Neural cell (in vitro differentiated cells): ENCODE measurements at regions not wholly inside any gene's neighbourhood (a gene's known extent, or its start where the extent isn't known, plus 50 kb on each side); places are given as distances from the start of the nearest gene placed in this dataset.

Source experiments
- H2AFZ ChIP-seq: fragments of 200-600, 300-800 bp; sonication (generic), shearing (Covaris generic); 2 replicates; pipeline ENCODE4 v1.6.0; 2014; ENCODE audit warnings: low read depth, mild to moderate bottlenecking, antibody characterized with exemption, low read length, moderate library complexity
- H3F3A ChIP-seq: fragments of 200-600 bp; shearing (Covaris generic); 2 replicates; pipeline ENCODE4 v1.6.1; 2016; ENCODE audit warnings: mild to moderate bottlenecking, moderate library complexity, mixed read lengths, antibody characterized with exemption, low read length; ENCODE audit not compliant: insufficient read depth, poor library complexity, severe bottlenecking
- H3K27ac ChIP-seq: fragments of 200-600, 300-800 bp; sonication (generic), shearing (Covaris generic); 2 replicates; pipeline ENCODE4 v1.5.1; 2014; ENCODE audit warnings: mild to moderate bottlenecking, low read length, moderate library complexity
- H3K27me3 ChIP-seq: fragments of 300-800, 200-600 bp; sonication (generic), shearing (Covaris generic); 2 replicates; pipeline ENCODE4 v1.6.0; 2014; ENCODE audit warnings: mild to moderate bottlenecking, low read depth, low read length, moderate library complexity; ENCODE audit not compliant: insufficient read depth
- H3K36me3 ChIP-seq: fragments of 300-800, 200-600 bp; sonication (generic), shearing (Covaris generic); 2 replicates; pipeline ENCODE4 v1.5.1; 2014; ENCODE audit warnings: mild to moderate bottlenecking, antibody characterized with exemption, low read length, moderate library complexity; ENCODE audit not compliant: insufficient read depth
- H3K4me2 ChIP-seq: fragments of 300-800, 200-600 bp; sonication (generic), shearing (Covaris generic); 2 replicates; pipeline ENCODE4 v1.6.0; 2014; ENCODE audit warnings: mild to moderate bottlenecking, low read length
- H3K4me3 ChIP-seq: fragments of 300-800, 200-600 bp; sonication (generic), shearing (Covaris generic); 2 replicates; pipeline ENCODE4 v1.5.1; 2014; ENCODE audit warnings: mild to moderate bottlenecking, low read length, moderate library complexity
- H3K79me2 ChIP-seq: fragments of 200-600 bp; shearing (Covaris generic); replicated peaks from 2 replicates; pipeline ENCODE4 v1.6.0; 2014; ENCODE audit warnings: mild to moderate bottlenecking, low read length, moderate library complexity; ENCODE audit not compliant: insufficient read depth
- H3K9ac ChIP-seq: fragments of 300-800, 200-600 bp; sonication (generic), shearing (Covaris generic); 2 replicates; pipeline ENCODE4 v1.6.1; 2016; ENCODE audit warnings: mild to moderate bottlenecking, low read length, mixed read lengths
- H3K9me2 ChIP-seq: fragments of 200-600 bp; shearing (Covaris generic); 2 replicates; pipeline ENCODE4 v1.6.1; 2016; ENCODE audit warnings: mild to moderate bottlenecking, low read length, mixed read lengths; ENCODE audit not compliant: insufficient read depth
- H3K9me3 ChIP-seq: fragments of 200-600, 300-800 bp; sonication (generic), shearing (Covaris generic); 2 replicates; pipeline ENCODE4 v1.6.1; 2016; ENCODE audit warnings: mild to moderate bottlenecking, mixed run types, low read length, moderate library complexity, mixed read lengths
- H4K20me1 ChIP-seq: fragments of 200-600 bp; shearing (Covaris generic); 2 replicates; pipeline ENCODE4 v1.6.1; 2016; ENCODE audit warnings: mild to moderate bottlenecking, mixed run types; ENCODE audit not compliant: insufficient read depth
- CTCF ChIP-seq: fragments of 450-650 bp; IDR thresholded peaks from 2 replicates; pipeline ENCODE4 v1.5.1; 2014; ENCODE audit warnings: antibody characterized with exemption, mild to moderate bottlenecking, moderate library complexity; ENCODE audit not compliant: poor library complexity, severe bottlenecking
- EP300 ChIP-seq: fragments of 450-650 bp; conservative IDR thresholded peaks from 2 replicates; pipeline ENCODE4 v1.6.1; 2014; ENCODE audit warnings: antibody characterized with exemption, mild to moderate bottlenecking, moderate library complexity; ENCODE audit not compliant: poor library complexity, severe bottlenecking
- EZH2 ChIP-seq: fragments of 200-600, 300-800 bp; shearing (Covaris generic), sonication (generic); IDR thresholded peaks from 2 replicates; pipeline ENCODE4 v1.6.1; 2014; ENCODE audit warnings: antibody characterized with exemption, low read length, borderline replicate concordance, mild to moderate bottlenecking; ENCODE audit not compliant: insufficient read depth, poor library complexity, severe bottlenecking
- MXI1 ChIP-seq: fragments of 450-650 bp; conservative IDR thresholded peaks from 2 replicates; pipeline ENCODE4 v1.6.1; 2014; ENCODE audit warnings: antibody characterized with exemption, mild to moderate bottlenecking; ENCODE audit not compliant: poor library complexity, severe bottlenecking
- POLR2AphosphoS5 ChIP-seq: IDR thresholded peaks from 2 replicates; pipeline ENCODE4 v1.6.1; 2012
- RAD21 ChIP-seq: fragments of 450-650 bp; conservative IDR thresholded peaks from 2 replicates; pipeline ENCODE4 v1.6.1; 2014; ENCODE audit warnings: antibody characterized with exemption, mild to moderate bottlenecking, moderate library complexity
- SMC3 ChIP-seq: fragments of 450-650 bp; conservative IDR thresholded peaks from 2 replicates; pipeline ENCODE4 v1.6.1; 2014; ENCODE audit warnings: antibody characterized with exemption, mild to moderate bottlenecking, moderate library complexity; ENCODE audit not compliant: poor library complexity
- TAF1 ChIP-seq: IDR thresholded peaks from 2 replicates; pipeline ENCODE4 v1.6.1; 2012; ENCODE audit warnings: low read depth
- TF ChIP-seq, protein P1 (sequence below): IDR thresholded peaks from 2 replicates; pipeline ENCODE4 v1.6.1; 2012; ENCODE audit warnings: borderline replicate concordance

GRCh38 chr20:7178004-7178403 is 410.5 kb downstream of the BMP2 start:
- no peaks in the 10 kb centered on the region for H3K9me2 ChIP-seq

DNA sequence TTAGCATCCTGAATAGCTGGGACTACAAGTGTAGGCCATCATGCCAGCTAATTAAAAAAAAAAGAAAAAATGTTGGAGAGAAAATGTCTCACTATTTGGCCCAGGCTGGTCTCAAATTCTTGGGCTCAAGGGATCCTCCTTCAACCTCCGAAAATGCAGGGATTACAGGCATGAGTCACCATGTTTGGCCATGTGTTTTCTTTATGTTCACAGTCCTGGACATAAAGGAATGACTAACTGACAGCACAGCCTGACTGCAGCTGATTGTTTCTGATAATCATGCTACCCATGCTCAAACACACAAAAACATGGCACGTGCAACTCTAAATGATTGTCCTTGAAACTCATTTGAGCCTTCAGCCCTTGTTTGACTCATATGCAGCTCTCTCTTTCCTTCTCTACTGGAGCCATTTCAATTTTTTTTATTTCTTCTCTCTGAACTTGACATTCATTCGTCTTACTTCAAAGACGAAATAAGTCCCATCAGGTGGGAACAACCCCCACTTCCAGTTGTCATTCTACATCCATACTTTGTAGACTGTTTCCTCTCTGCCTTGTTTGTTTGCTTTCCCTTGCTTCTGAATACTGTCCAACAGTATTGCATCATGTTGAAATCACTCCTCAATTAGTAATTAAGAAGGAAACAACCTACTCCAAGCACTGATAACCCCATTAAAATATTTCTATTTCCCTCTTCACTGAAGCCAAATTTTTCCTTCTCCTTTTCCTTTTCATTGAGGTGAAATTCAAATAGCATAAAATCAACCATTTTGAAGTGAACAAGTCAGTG is 413.0 kb downstream of the BMP2 start:
- Histone ChIP-seq H2AFZ (no peak overlapping the region), H3K27ac (no peak overlapping the region), H3F3A (no peaks in the 10 kb centered on the region), H3K27me3 (no peaks in the 10 kb centered on the region), H4K20me1 (no peaks in the 10 kb centered on the region), H3K4me2 (no peak overlapping the region), H3K79me2 (no peaks in the 10 kb centered on the region), H3K9me2 (no peaks in the 10 kb centered on the region), H3K9ac (no peak overlapping the region), H3K36me3 (no peaks in the 10 kb centered on the region), H3K9me3 (no peaks in the 10 kb centered on the region), H3K4me3 (no peak overlapping the region)
- no peak for TF ChIP-seq CTCF
- TF ChIP-seq SMC3, result no peak
- TF ChIP-seq TAF1, result no peak
- TF ChIP-seq, protein P1, sequence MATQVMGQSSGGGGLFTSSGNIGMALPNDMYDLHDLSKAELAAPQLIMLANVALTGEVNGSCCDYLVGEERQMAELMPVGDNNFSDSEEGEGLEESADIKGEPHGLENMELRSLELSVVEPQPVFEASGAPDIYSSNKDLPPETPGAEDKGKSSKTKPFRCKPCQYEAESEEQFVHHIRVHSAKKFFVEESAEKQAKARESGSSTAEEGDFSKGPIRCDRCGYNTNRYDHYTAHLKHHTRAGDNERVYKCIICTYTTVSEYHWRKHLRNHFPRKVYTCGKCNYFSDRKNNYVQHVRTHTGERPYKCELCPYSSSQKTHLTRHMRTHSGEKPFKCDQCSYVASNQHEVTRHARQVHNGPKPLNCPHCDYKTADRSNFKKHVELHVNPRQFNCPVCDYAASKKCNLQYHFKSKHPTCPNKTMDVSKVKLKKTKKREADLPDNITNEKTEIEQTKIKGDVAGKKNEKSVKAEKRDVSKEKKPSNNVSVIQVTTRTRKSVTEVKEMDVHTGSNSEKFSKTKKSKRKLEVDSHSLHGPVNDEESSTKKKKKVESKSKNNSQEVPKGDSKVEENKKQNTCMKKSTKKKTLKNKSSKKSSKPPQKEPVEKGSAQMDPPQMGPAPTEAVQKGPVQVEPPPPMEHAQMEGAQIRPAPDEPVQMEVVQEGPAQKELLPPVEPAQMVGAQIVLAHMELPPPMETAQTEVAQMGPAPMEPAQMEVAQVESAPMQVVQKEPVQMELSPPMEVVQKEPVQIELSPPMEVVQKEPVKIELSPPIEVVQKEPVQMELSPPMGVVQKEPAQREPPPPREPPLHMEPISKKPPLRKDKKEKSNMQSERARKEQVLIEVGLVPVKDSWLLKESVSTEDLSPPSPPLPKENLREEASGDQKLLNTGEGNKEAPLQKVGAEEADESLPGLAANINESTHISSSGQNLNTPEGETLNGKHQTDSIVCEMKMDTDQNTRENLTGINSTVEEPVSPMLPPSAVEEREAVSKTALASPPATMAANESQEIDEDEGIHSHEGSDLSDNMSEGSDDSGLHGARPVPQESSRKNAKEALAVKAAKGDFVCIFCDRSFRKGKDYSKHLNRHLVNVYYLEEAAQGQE, result no peak
- TF ChIP-seq POLR2AphosphoS5, result no peak
- TF ChIP-seq EP300, result no peak
- no peak for TF ChIP-seq MXI1
- TF ChIP-seq RAD21, result no peak

More at GRCh38 chr20:7178004-7178403, 410.5 kb downstream of the BMP2 start:
- Histone ChIP-seq H3K4me2 (no peak overlapping the region), H3K9ac (no peak overlapping the region), H3K27me3 (no peaks in the 10 kb centered on the region), H4K20me1 (no peaks in the 10 kb centered on the region), H3K27ac (no peak overlapping the region), H3K9me3 (no peaks in the 10 kb centered on the region), H3K79me2 (no peaks in the 10 kb centered on the region), H3K4me3 (no peak overlapping the region), H3F3A (no peaks in the 10 kb centered on the region), H2AFZ (no peak overlapping the region), H3K36me3 (no peaks in the 10 kb centered on the region)
- no peak for TF ChIP-seq RAD21
- TF ChIP-seq, protein P1, result no peak
- TF ChIP-seq EZH2, result no peak
- TF ChIP-seq MXI1, result no peak
- no peak for TF ChIP-seq POLR2AphosphoS5
- TF ChIP-seq TAF1, result no peak
- no peak for TF ChIP-seq EP300
- no peak for TF ChIP-seq CTCF
- TF ChIP-seq SMC3, result no peak
